GM21447 (cell line): ENCODE measurements at regions not wholly inside any gene's neighbourhood (a gene's known extent, or its start where the extent isn't known, plus 50 kb on each side); places are given as distances from the start of the nearest gene placed in this dataset.

Source experiments
- ATAC-seq: cut with Tn5 transposase; IDR thresholded peaks from one replicate; pipeline ENCODE4 v1.9.1; 2021; ENCODE audit not compliant: unreplicated experiment

DNA sequence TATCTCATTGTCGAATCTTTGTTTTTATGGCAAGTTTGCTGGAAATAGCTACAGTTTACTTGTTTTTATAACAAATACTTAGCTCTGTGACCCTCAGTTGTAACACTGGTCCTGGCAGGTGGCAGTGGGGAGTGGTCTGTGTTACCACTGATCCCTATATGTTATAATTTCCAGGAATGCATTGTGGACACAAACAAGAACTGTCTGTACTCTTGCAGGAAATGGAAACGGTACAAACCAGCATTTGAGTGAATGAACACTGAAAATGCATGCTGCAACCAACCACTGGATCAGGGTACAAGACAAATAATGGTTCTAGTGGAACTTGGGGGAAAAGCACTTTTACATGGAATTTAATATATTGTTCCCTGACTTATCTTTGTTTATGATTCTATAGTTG, 66.5 kb upstream of the PJA2 start:
- ATAC-seq: no peak

DNA sequence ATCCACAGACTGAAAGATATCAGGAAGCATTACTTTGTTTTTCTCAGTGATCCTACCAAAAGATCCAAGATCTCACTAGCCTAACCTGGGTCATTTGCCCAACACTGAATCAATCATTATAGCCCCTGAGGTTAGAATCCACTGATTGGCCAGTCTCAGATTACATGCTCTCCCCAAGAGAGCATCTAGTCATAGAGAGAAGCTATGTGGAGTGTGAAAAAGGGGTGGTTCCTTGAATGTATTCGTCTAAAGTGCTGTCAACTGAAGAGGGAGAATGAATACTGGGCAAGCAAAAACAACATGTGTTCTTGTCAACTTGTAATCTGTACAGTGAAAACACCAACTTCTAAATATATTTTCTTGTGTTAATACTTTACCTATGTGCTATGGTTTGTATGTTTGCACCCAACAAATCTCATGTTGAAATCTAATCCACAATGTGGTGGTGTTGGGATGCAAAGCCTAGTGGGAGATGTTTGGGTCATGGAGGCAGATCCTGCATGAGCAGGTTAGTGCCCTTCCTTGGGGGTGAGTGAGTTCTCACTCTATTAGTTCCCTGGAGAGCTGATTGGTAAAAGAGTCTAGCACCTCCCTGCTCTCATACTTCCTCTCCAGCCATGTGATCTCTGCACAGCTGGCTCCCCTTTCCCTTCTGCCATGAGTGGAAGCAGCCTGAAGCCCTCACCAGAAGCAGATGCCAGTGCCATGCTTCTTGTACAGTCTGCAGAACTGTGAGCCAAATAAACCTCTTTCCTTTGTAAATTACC, 60.3 kb upstream of the PJA2 start:
- ATAC-seq: no peak

DNA sequence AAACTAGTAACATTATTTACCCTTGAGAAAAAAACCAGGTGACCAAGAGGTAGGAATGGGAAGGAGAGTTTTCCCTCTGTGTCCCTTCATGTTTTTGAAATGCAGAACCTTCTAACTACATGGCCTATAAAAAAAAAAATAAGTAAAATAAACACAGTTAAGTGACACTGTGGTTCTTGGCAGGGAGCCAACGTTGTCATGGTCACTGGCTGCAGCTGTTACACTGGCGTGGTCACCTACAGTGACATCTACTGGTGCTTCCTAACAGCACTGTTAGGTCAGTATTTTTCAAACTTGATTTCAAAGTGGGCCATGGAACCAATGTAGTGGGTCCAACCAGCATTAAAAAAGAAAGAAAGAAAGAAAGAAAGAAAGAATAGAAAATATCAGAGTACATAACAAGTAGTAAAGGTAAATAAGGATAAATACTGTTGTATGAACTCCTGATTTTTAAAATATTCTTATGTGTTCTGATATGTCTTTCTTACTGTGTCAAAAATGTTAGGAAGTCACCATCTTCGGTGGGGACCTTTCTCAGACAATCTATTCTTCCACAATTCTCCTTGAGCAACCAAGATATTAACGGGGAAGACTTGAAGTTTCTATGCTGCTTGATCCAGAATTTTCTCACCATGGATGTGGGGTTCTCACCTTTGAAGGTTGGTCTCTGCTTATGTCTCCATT, 59.1 kb upstream of the PJA2 start:
- ATAC-seq: peak; percentile 96

DNA sequence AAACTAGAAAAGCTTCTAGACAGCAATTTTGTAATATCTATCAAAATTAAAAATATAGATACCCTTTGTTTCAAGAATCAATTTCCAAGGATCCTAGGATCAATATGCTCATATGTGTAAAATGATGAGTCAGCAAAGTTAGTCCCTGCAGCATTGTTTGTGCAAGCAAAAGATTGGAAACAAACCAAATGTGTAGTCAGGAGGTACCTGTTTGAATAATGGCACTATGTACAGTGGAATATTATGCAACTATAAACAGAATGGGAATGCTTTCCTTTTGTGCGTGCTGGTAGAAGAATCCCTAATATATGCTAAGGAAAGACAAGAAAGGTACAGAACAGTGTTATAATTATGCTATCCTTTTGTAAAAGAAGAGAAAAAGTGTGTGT, 58.5 kb upstream of the PJA2 start:
- no peak for ATAC-seq

DNA sequence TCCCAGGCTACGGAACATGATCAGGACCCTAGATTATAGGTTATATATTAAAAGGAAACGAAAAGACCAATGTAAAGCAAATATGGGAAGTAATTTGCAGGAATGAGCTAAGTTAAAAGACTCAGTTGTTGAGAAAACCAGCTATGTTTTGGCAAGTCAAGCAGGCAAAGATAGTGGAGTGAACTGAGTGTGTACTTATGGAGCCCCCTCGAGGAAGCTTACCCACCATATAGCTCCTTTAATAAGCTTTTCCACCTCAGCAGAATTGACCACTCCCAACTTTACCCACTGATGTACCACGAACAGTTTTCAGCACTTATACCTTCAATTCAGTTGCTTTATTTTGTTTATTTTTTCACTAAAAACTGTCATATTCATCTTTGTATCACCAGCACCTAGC, 57.3 kb upstream of the PJA2 start:
- no peak for ATAC-seq
